DLD1 (cell line): ENCODE measurements at regions not wholly inside any gene's neighbourhood (a gene's known extent, or its start where the extent isn't known, plus 50 kb on each side); places are given as distances from the start of the nearest gene placed in this dataset.

Experiments
- in situ Hi-C: cut with HindIII; loops from 2 replicates; pipeline ENCODE4 v1.10.0; 2017; ENCODE audit warnings: low sequenced_read_pairs

DNA sequence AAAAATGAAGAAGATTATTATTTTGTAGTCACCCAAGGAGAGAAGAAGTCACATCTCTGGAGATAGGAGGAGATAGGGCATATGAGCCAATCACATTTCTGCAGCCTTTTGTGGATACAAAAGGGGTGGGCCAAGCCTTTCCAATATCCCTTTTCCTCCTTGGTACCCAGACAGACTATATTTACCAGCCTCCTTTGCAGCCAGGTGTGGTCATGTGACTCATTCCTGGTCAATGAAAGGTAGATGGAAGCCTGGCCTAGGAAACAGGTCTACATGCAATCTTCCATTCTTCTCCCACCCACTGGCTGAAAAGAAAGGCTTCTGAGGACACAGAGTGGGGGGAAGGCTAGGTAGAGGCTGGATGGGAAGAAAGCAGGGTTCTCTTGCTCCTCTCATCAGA, 58.1 kb upstream of the ERG start:
- in situ Hi-C loops = no loop called here

DNA sequence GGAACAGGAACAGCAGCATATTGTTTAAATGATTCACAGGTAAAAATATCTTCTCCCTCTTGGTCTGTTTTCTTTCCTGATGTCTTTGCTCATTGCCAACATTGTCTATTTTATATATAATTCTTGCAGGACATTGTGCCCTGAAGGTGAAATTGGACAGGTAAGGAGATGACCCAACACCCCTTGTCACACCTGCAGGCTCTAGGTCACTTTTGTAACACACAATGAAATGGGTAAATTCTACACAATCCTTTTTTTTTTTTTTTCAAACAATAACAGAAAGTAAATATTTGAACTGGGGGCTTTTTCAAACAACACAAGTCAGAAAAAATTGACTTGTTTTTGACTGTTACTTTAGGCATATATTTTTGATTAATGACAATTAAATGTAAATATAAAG, 62.9 kb upstream of the ERG start:
- in situ Hi-C loops = no loop called here

DNA sequence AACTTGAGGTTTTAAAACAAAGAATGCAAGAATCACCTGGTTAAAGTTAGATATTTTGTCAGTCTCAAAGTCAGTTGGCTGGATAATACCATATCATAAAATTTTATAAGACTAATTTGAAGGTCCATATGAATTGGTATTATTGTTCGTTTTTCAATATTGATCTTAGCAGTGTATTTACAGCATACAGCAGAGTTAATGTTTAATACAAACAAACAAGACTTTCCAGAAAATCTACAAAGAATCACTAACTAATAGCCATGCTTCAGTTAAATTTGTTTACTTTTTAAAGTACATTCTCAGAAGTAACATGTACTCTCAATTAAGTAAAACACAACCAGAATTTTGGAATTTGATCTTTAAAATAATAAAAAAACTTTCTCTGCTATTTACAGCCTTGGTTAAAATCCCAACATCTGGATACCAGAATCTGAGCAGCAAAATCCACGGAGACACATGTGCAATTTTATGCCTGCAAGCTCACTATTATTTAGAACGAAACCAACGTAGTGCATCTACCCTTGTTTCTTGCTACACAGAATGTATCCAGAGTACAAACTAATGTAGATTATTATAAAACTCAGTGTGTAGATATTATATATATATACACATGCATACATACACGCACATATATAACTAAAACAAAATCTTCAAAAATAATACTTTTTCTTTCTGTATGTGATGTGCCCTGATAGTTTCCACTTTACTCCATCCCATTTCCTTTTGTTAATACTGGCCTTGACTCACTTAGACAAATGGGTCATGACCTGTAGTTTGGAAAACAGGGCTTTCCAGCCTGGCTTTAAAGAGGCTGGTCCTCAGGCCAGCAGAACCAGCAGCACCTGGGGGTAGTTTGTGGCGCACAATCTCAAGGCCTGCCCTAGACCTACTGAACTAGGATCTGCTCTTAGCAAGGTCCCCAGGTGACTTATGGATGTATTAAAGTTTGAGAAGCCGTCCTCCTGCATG, 63.6 kb upstream of the ERG start:
- in situ Hi-C loops = no loop called here

DNA sequence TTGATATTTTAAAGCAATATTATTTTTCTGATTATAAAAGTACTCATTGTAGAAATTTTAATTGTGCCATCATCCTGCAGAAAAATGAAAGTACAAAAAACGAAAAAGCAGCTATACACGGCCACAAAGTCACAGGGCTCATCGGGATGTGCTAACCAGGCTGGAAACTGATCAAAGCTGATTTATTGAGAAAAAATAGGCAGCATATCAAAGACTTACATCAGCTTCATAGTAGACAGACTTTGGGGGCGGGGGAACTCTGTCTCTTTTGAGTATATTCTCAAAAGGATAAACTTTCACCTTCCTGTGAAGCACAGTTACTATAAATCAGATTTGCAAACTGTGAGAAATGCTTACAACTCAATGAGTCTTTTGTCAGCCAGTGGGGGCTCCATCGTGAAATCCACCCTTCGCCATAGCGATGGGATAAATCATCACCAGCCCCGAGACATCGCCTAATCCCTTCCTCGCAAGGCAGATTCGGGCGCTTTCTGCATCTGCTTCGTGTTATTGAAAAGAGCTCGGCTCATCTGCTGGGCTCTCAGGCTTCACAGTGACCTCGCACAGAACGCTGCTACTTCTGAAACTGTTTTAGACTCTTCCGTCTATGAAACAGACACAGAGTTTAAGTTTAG, 69.2 kb upstream of the ERG start:
- in situ Hi-C loops = no loop called here

DNA sequence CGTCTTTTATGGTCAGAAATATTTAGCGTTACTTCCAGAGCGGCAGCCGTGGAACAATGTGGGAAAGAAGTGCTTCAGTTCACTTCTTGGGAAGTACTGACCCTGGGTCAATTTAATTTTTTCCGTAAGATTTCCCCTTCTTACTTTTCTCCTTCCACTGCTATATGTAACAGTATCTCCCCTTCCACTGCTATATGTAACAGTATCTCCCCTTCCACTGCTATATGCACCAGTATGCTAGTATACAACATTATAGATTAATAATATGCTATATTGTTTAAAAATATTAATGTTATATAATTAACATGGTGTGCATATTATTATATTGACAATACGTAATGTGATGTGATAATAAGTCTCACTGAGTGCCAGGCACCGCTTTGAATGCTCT, 69.7 kb upstream of the ERG start:
- in situ Hi-C loops = no loop called here

DNA sequence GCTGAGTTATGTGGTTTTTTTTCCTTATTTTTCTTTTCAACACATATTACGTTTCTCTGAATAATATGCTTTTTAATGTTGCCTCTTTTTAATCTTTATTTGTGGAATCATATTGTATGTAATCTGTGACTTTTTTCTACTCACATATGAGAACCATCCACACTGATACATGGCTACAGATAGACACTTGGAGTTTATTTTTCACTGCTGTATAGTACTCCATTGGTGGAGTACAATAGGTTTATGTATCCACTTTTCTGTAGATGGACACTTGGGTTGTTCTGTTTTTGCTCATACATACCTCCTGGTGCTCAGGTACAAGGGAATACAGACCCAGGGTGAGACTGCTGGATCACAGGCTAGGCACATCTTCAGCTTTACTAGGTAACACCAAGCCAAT, 71.5 kb upstream of the ERG start:
- in situ Hi-C loops = no loop called here

DNA sequence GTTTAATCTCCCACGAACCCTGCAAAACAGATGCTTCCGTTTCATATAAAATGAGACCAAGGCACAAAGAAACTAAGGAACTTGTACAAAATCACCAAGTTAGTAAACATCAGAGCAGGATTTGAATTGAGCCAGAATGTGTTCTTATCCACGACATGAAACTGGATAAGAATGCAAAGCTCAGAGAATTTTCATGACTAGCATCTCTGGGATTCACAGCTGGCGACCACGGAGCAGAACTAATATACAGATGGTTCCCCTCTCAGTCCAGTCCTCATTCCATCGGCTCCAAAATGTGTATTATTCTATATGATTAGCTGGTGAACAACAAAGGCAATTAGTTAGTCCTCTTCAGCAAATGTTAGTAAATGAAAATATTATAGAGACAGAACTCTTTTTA, 72.3 kb upstream of the ERG start:
- in situ Hi-C loops = no loop called here

DNA sequence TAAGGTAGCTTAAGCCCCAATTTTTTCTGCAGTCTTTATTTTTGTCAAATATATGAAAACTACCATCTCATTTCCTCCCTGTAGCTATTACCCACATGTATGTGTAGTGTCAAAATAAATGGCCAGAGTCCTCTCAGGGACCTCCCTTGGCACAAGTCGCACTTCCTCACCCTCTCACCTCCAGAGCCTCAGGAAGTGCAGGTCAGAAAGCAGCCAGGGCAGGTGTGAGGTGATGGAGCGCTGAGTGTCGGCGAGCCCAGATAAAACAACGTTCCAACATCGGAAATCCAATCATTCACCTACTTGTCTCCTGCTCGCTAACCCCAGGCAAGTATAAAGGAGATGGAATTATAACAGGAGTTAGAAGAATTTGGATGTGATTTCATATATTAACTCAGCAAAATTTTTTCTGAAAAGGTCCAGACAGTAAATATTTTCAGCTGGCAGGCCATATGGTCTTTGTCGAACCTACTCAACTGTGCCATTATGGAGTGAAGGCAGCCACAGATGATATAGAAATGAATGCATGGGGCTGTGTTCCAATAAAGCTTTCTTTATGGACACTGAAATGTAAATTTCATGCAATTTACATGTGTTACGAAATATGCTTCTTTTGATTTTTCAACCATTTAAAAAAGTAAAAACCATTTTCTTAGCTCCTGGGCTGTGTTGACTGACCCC, 76.8 kb upstream of the ERG start:
- in situ Hi-C loops = no loop called here

DNA sequence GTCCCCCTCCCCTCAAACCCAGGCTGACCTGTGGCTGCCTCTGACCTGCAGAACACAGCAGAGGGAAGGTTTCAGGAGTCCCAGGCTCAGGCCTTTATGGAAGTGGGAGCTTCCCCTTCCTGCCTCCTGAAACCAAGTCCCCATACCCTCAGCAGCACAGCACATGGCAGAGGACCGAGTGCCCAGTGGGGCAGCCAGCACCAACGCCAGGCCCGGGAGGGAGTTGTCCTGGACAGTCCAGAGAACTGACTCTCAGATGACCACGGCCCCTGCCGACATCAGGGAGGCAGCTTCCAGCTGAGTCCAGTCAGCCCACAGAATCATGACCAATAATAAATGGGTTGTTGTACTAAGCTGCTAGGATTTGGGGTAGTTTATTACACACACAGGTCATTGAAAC, 79.6 kb upstream of the ERG start:
- in situ Hi-C loops = no loop called here

DNA sequence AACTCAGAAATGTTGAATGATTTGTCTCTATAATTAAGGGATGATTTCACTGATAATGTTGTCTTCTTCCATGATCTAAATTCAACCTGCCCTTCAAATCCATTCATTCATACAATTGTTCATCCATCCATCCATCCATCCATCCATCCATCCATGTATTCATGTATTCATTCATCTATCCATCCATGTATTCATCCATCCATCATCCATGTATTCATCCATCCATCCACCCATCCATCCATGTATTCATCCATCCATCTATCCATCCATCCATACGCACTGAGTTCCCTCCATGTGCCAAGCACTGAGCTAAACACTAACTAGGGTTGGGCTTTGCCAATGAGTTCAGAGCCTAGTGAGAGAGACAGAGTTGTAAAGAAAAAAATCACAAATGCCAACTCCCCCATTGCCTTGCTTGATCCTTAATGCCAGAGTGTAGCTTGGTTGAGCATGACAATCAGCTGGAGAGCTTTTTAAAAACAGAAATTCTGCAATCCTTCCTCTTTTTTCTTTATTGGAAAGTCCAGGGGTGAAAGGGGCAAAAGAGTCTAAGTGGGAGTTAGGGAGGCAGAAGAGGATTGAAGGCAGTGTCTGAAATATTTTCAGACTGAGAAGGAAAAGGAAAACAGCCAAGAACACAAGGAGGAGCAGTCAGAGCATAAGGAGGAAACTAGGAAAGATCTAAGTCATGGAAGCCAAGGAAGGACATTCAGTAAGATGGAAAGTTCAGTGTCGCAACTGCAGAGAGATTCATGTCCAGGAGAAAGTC, 92.4 kb upstream of the ERG start:
- in situ Hi-C loops = no loop called here

DNA sequence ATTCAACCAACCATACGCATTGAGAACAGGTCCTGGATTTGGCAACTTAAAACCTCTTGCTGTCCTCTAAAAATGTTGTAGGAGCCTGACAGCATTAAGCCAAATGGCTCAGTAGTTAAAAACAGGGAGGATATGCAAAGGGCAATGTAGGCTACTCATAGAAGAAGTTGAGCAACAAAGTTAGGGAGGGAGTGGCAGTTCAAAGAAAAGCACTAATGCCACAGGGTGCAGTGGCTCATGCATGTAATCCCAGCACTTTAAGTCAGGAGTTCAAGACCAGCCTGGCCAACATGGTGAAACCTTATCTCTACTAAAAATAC, 92.9 kb upstream of the ERG start:
- in situ Hi-C loops = no loop called here

DNA sequence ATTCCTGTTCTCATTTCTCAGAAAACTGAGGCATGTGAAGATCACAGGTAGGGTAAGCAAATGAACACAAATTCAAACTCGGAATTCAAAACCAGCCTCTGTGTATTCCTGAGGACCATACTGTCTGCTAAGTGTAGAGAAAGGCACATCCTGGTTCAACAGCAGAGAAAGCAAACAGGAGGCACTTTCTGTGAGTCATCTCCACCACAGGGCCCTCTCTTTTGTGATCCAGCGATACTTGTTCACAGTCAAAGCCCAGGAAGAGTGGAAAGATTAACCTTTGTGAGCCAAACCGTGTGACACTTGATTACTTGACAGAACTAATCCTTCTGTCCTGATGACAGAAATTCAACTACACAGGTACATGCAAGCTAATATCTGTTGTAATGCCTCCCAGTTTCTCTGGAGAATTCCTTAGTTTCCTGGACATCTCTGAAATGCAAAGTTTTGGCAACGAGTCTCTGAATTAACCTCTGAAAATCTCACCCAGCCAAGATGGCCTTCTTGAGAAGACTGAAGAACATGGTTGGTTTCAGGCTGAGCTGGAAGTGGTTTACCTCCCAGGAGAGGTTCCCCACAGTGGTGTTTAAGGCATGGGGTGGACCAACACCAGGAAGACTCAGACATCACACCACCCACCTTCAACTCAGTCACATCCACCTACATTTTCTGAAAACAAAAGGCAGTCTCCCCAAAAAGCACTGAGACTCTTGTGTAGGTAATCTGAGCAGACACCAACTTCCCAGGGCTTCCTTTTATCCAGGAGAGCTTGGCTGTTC, 98.2 kb upstream of the ERG start:
- in situ Hi-C loops = no loop called here

DNA sequence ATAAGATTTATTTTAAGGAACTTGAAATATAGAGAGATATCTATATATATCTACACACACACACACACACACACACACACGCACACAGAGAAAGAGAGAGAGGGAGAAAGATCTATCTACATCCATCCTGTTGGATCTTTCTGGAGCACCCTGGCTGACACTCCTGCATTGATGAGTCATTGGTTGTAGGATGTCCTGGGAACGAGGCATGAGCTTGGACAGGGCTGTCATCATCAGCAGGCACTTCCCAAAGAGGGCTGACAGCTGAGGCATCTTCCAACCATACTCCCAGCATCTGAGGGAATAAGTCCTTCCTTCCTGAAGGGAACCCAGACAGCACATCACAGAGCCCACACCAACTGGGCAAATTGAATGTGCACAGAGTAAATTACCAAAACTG, 99.1 kb upstream of the ERG start:
- in situ Hi-C loops = no loop called here

DNA sequence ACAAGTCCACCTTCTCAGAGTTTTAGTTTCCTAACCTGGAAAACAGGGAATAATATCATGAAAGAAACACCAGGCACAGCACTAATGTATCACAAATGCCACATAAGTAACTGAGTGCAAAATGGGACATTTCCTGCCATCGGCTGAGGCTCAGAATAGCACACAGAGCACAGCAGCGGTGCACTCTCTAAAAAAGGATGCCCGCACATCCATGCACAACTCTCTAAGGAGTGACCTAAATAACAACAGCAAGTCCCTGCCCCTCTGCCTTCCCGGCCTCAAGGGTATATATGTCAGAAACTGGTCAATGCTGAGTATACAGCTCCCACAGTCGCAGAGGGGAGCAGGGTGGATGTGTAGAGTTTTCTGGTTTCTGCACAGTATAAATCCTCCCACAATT, 100.1 kb upstream of the ERG start:
- in situ Hi-C loops = no loop called here

DNA sequence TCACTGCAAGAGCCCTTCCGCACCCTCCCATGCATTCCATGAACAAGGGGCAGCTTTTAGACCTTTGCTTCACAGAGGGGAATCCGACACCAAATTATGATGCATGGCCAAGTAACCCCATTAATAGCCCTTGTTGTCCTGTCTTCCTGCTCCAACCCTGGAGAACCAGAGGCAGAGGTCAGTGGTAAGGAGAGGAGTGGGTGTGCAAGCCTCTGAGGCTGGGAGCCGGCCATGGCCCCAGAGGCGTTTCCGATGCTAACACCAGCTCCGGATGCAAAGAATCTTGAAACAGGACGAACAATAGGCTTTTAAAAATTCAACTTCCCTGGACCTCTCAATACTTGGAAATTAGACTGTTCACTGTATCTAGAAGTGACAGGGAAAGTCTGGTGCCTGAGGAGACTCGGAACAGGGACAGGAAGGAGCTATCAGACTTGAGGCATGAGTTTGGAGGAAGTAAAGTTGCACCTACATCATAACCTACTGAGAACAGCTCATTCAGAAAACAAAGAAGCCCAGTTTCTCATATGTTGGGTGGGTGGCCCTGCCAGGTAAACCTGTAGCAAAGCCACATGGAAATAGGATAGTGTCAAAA, 101.2 kb upstream of the ERG start:
- in situ Hi-C loops = no loop called here

DNA sequence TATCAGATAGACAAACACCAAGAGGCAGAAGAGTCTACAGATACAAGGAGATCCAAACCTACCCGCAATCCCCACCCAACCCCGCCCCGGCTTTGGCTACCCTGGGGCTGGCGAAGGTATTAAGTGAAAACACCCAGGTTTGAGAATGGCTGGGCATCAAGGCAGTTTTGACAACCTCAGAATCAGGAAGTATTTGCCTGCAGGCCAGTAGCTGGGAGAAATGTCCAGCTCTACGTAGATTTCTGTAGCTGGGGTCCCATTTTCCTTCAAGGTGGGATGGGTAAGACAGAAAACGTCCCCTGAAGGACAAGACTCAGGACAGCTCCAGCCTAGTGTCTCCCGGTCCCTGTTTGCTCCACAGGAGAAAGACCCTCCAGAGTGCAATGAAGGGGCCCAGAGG, 101.8 kb upstream of the ERG start:
- in situ Hi-C loops = no loop called here

DNA sequence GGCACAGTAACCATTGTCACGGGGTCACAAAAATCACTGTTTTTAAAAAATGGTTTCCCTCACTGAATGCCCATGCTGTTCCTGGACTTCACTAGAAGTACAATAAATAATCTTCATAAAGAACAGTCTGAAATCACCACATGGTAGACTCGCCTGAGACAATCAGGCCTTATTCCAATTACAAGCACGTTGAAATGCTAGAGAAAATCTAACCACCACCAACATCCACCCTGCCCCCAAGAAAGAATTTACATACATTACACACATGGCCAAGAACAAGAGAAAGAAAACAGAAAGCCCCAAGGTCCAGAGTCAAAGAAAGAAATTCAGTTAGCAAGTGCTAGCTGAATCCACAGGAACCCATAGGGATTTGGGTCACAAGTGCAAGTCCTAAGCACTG, 107.0 kb upstream of the ERG start:
- in situ Hi-C loops = no loop called here

DNA sequence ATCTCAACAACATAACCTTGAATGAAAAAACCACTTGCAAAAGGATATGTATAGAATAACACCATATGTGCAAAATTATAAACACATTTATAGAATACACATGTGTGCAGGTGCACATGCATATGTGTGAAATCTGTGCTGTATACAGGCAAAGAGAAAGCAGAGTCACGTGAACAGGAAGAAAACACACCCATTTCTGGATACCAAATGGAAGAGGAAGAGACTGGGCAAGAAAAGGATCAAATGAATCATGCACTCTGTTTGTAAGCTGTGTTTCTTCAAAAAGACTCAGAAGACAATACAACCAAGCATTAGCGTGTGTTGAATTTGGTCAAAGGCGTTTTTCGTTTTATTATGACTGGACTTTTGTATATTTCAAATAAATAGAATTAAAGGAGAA, 111.3 kb upstream of the ERG start:
- in situ Hi-C loops = no loop called here

DNA sequence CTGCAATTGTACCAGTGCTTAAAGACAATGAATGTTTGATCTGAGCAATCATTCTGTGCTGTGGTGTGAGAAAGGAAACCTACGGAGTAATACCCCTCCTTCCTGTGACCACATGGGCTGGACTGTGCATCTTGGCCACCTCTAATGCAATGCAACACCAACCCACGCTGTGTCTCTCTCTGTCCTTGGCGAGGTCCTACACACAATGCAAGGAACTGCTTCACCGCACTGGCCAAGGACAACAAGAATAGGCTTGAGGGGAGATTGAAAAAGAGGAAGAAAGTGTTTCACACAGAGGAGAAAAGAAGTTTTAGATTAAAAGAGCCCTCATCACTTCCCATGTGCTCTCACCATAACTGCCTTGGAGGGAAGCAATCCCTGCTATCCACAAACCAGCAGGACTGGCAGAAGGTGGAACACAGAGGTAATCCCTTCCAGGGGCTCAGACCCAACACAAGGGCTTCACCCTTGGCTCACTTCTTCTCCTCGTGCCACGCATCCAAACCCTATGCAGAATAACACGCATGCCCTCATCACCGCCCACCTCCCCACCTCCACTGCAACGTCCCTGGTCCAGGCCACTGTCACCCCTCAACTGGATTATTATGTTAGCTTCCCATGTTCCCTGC, 112.5 kb upstream of the ERG start:
- in situ Hi-C loops = no loop called here

DNA sequence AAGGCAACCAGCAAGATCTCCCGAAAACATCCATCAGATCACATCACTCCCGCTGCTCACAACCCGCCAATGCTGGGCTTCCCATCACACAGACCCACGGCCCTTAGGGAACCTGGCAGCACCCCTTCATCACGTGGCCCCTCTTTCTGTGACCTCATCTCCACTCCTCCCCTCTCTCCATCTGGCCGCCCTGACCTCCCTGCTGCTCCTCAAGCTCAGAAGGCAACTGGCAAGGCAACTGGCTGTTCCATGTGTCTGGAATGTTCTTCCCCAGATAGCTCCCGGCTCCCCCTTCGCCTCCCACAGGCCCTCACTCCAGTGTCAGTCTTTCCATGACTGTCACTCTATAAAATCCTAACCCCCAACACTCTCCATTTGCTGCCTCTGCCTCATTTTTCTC, 113.0 kb upstream of the ERG start:
- in situ Hi-C loops = no loop called here
